ENCODE measurements at regions not wholly inside any gene's neighbourhood (a gene's known extent, or its start where the extent isn't known, plus 50 kb on each side); places are given as distances from the start of the nearest gene placed in this dataset.

- TF ChIP-seq CTCF (IDR thresholded peaks at IDR 0.05; ENCODE audit: low read depth, low read length): no peak
These were observed 158.9 kb upstream of the STEAP4 start for GRCh38 chr7:88465600-88465999.

GRCh38 chr7:88462799-88463198 lies 156.1 kb upstream of the STEAP4 start:
- Histone ChIP-seq H3K9me3 (ENCODE audit: low read depth) (no peaks in the 10 kb centered on the region), H3K27ac (no peak overlapping the region), H3K4me3 (no peak overlapping the region), H3K36me3 (no peaks in the 10 kb centered on the region), H3K27me3 (no peaks in the 10 kb centered on the region), H3K4me1 (ENCODE audit: low read depth) (no peaks in the 10 kb centered on the region)
- no peak for DNase-seq (ENCODE audit: low read depth in 1 of 2, low spot score in 1 of 2)
- no peak for TF ChIP-seq CTCF (IDR thresholded peaks at IDR 0.05; ENCODE audit: low read depth, low read length)

More at GRCh38 chr7:88465600-88465999, 158.9 kb upstream of the STEAP4 start:
- no peak for DNase-seq (ENCODE audit: low read depth in 1 of 2, low spot score in 1 of 2)
- Histone ChIP-seq H3K27me3 (no peaks in the 10 kb centered on the region), H3K27ac (no peak overlapping the region), H3K9me3 (ENCODE audit: low read depth) (no peaks in the 10 kb centered on the region), H3K4me3 (no peak overlapping the region), H3K4me1 (ENCODE audit: low read depth) (no peaks in the 10 kb centered on the region), H3K36me3 (no peaks in the 10 kb centered on the region)

GRCh38 chr7:88460650-88461049 lies 154.0 kb upstream of the STEAP4 start:
- Histone ChIP-seq H3K4me1 (ENCODE audit: low read depth) (no peaks in the 10 kb centered on the region), H3K27ac (no peak overlapping the region), H3K27me3 (no peaks in the 10 kb centered on the region), H3K9me3 (ENCODE audit: low read depth) (no peaks in the 10 kb centered on the region), H3K36me3 (no peaks in the 10 kb centered on the region), H3K4me3 (no peak overlapping the region)
- no peak for TF ChIP-seq CTCF (IDR thresholded peaks at IDR 0.05; ENCODE audit: low read depth, low read length)
- no peak for DNase-seq (ENCODE audit: low read depth in 1 of 2, low spot score in 1 of 2)

GRCh38 chr7:88458946-88459345 lies 152.3 kb upstream of the STEAP4 start:
- Histone ChIP-seq H3K4me1 (ENCODE audit: low read depth) (no peaks in the 10 kb centered on the region), H3K27me3 (no peaks in the 10 kb centered on the region), H3K9me3 (ENCODE audit: low read depth) (no peaks in the 10 kb centered on the region), H3K4me3 (no peak overlapping the region), H3K36me3 (no peaks in the 10 kb centered on the region), H3K27ac (no peak overlapping the region)
- TF ChIP-seq CTCF (IDR thresholded peaks at IDR 0.05; ENCODE audit: low read depth, low read length): no peak
- DNase-seq (ENCODE audit: low read depth in 1 of 2, low spot score in 1 of 2): no peak

GRCh38 chr7:88458279-88458678 lies 151.6 kb upstream of the STEAP4 start:
- Histone ChIP-seq H3K27ac (no peak overlapping the region), H3K4me3 (no peak overlapping the region)

More at GRCh38 chr7:88458279-88458678, 151.6 kb upstream of the STEAP4 start:
- Histone ChIP-seq H3K9me3 (ENCODE audit: low read depth) (no peaks in the 10 kb centered on the region), H3K36me3 (no peaks in the 10 kb centered on the region), H3K27me3 (no peaks in the 10 kb centered on the region), H3K4me1 (ENCODE audit: low read depth) (no peaks in the 10 kb centered on the region)
- TF ChIP-seq CTCF (IDR thresholded peaks at IDR 0.05; ENCODE audit: low read depth, low read length): no peak
- no peak for DNase-seq (ENCODE audit: low read depth in 1 of 2, low spot score in 1 of 2)
